ENCODE measurements at regions not wholly inside any gene's neighbourhood (a gene's known extent, or its start where the extent isn't known, plus 50 kb on each side); places are given as distances from the start of the nearest gene placed in this dataset.

GRCh38 chr10:61316676-61317265 is 136.4 kb downstream of the TMEM26 start:
- FAIRE-seq: no peak
- no peak for DNase-seq (ENCODE audit: low read depth)
- TF ChIP-seq CTCF (IDR thresholded peaks at IDR 0.05; ENCODE audit: insufficient read depth, low read length, severe bottlenecking): no peak
- Histone ChIP-seq H3K36me3 (ENCODE audit: control insufficient read depth, insufficient read depth, low read length) (no peaks in the 10 kb centered on the region), H3K4me3 (ENCODE audit: low read depth, low read length) (no peak overlapping the region), H3K27me3 (ENCODE audit: control insufficient read depth, insufficient read depth, low read length) (no peaks in the 10 kb centered on the region)

- FAIRE-seq: no peak
- no peak for DNase-seq (ENCODE audit: low read depth)
- H3K27me3 ChIP-seq (ENCODE audit: control insufficient read depth, insufficient read depth, low read length): no peaks in the 10 kb centered on the region
Observed at GRCh38 chr10:61314273-61314672, 138.9 kb downstream of the TMEM26 start.

GRCh38 chr10:61313460-61313859 is 139.7 kb downstream of the TMEM26 start:
- TF ChIP-seq CTCF (IDR thresholded peaks at IDR 0.05; ENCODE audit: insufficient read depth, low read length, severe bottlenecking): no peak
- no peaks in the 10 kb centered on the region for H3K36me3 ChIP-seq (ENCODE audit: control insufficient read depth, insufficient read depth, low read length)
- FAIRE-seq (no peak), DNase-seq (ENCODE audit: low read depth) (no peak)
- no peak overlapping the region for H3K4me3 ChIP-seq (ENCODE audit: low read depth, low read length)
- no peaks in the 10 kb centered on the region for H3K27me3 ChIP-seq (ENCODE audit: control insufficient read depth, insufficient read depth, low read length)

More at GRCh38 chr10:61314273-61314672, 138.9 kb downstream of the TMEM26 start:
- no peak overlapping the region for H3K4me3 ChIP-seq (ENCODE audit: low read depth, low read length)
- TF ChIP-seq CTCF (IDR thresholded peaks at IDR 0.05; ENCODE audit: insufficient read depth, low read length, severe bottlenecking): no peak
- no peaks in the 10 kb centered on the region for H3K36me3 ChIP-seq (ENCODE audit: control insufficient read depth, insufficient read depth, low read length)

- H3K4me3 ChIP-seq (ENCODE audit: low read depth, low read length): no peak overlapping the region
- no peak for DNase-seq (ENCODE audit: low read depth)
- no peak for TF ChIP-seq CTCF (IDR thresholded peaks at IDR 0.05; ENCODE audit: insufficient read depth, low read length, severe bottlenecking)
- H3K27me3 ChIP-seq (ENCODE audit: control insufficient read depth, insufficient read depth, low read length): no peaks in the 10 kb centered on the region
- no peaks in the 10 kb centered on the region for H3K36me3 ChIP-seq (ENCODE audit: control insufficient read depth, insufficient read depth, low read length)
- no peak for FAIRE-seq
Observed at GRCh38 chr10:61304746-61305145, 148.4 kb downstream of the TMEM26 start.

GRCh38 chr10:61302124-61302523 is 151.1 kb downstream of the TMEM26 start:
- Histone ChIP-seq H3K4me3 (ENCODE audit: low read depth, low read length) (no peak overlapping the region), H3K36me3 (ENCODE audit: control insufficient read depth, insufficient read depth, low read length) (no peaks in the 10 kb centered on the region), H3K27me3 (ENCODE audit: control insufficient read depth, insufficient read depth, low read length) (no peaks in the 10 kb centered on the region)
- DNase-seq (ENCODE audit: low read depth) (no peak), FAIRE-seq (no peak)
- no peak for TF ChIP-seq CTCF (IDR thresholded peaks at IDR 0.05; ENCODE audit: insufficient read depth, low read length, severe bottlenecking)

GRCh38 chr10:61301575-61301974 is 151.6 kb downstream of the TMEM26 start:
- no peak overlapping the region for H3K4me3 ChIP-seq (ENCODE audit: low read depth, low read length)
- FAIRE-seq (no peak), DNase-seq (ENCODE audit: low read depth) (no peak)
- TF ChIP-seq CTCF (IDR thresholded peaks at IDR 0.05; ENCODE audit: insufficient read depth, low read length, severe bottlenecking): no peak
- H3K36me3 ChIP-seq (ENCODE audit: control insufficient read depth, insufficient read depth, low read length): no peaks in the 10 kb centered on the region
- no peaks in the 10 kb centered on the region for H3K27me3 ChIP-seq (ENCODE audit: control insufficient read depth, insufficient read depth, low read length)

Data from bronchial epithelial cell (primary cell).